Epithelial cell of esophagus (primary cell): ENCODE measurements at regions not wholly inside any gene's neighbourhood (a gene's known extent, or its start where the extent isn't known, plus 50 kb on each side); places are given as distances from the start of the nearest gene placed in this dataset.

Source experiments
- DNase-seq: peaks from one replicate; pipeline ENCODE4 v3.0.0; 2010; ENCODE audit warnings: low read depth
- H3K4me3 ChIP-seq: 2 replicates; pipeline ENCODE4 v1.5.1; 2011; ENCODE audit warnings: mild to moderate bottlenecking, low read length, control low read depth
- TF ChIP-seq, protein P1 (sequence below): IDR thresholded peaks from 2 replicates; pipeline ENCODE4 v1.5.1; 2011; ENCODE audit warnings: low read depth, mild to moderate bottlenecking, low read length, control low read depth, inconsistent platforms; ENCODE audit not compliant: insufficient read depth; ENCODE audit errors: missing control alignments

DNA sequence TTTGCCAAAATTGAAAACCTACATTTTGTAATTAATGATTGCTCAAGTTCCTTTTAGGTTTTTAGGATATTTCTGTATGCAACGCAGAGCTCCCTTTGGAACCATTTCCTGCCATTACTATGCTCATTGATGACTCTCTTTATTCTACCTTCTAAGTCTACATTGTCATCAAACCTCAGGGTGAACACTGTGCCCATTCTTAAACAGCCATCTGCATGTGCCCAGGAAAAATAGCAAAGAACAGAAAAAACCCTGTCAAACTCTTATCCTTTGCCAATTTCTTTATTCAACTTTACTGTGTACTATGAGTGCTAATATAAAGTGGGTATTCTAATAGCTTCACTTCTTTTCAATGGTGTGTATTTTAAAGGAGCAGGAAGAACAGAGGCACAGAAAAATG is 1455.9 kb downstream of the ADGRL3 start:
- no peak overlapping the region for H3K4me3 ChIP-seq
- TF ChIP-seq, protein P1, sequence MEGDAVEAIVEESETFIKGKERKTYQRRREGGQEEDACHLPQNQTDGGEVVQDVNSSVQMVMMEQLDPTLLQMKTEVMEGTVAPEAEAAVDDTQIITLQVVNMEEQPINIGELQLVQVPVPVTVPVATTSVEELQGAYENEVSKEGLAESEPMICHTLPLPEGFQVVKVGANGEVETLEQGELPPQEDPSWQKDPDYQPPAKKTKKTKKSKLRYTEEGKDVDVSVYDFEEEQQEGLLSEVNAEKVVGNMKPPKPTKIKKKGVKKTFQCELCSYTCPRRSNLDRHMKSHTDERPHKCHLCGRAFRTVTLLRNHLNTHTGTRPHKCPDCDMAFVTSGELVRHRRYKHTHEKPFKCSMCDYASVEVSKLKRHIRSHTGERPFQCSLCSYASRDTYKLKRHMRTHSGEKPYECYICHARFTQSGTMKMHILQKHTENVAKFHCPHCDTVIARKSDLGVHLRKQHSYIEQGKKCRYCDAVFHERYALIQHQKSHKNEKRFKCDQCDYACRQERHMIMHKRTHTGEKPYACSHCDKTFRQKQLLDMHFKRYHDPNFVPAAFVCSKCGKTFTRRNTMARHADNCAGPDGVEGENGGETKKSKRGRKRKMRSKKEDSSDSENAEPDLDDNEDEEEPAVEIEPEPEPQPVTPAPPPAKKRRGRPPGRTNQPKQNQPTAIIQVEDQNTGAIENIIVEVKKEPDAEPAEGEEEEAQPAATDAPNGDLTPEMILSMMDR, result no peak
- DNase-seq, result no peak

- TF ChIP-seq, protein P1, result peak; percentile 22
- DNase-seq, result peak; percentile 36
These were observed 1444.2 kb downstream of the ADGRL3 start for GRCh38 chr4:62644372-62644771.

DNA sequence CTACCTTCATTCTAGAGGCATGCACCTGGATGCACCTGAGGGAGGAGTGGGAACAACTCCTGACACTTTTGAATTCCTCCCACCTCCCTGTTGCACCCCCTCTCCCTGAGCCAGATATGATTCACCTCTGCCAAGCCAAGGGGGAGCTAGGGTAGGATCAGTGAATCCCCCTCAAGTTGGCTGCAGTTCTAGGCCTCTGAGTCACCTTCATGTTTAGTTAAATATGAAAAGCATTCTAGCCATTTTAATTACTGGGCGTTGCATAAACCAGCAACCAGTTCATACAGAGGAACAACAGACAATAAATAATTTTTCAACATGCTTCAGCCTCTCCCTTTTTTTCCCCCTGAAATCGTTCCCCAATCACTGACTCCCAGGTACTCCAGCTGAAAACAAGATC is 1440.2 kb downstream of the ADGRL3 start:
- H3K4me3 ChIP-seq, result no peak overlapping the region
- DNase-seq, result no peak
- TF ChIP-seq, protein P1, result no peak

More at GRCh38 chr4:62644372-62644771, 1444.2 kb downstream of the ADGRL3 start:
- no peak overlapping the region for H3K4me3 ChIP-seq

- no peak for DNase-seq
- no peak overlapping the region for H3K4me3 ChIP-seq
- TF ChIP-seq, protein P1, result no peak
These were observed 1427.5 kb downstream of the ADGRL3 start for GRCh38 chr4:62627671-62628070.

GRCh38 chr4:62627141-62627540 is 1427.0 kb downstream of the ADGRL3 start:
- no peak for DNase-seq
- no peak overlapping the region for H3K4me3 ChIP-seq
- TF ChIP-seq, protein P1, result no peak

DNA sequence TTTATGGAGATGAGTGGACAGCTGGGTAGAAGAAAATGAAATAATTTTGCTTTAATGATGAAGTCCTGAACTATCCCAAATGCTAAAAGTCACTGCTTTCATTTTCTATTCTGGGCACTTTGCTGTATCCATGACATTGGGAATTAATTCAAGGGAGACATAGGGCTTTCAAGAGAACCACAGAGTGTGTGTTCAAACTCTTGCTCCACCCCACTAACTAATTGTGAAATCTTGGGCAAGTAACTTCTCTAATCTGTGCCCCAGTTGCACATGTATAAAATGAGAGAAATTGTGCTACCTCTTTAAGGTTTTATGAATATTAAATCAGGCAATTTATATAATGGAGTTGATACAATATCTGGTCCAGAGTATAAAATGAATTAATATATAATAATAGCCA is 1422.0 kb downstream of the ADGRL3 start:
- TF ChIP-seq, protein P1, result no peak
- DNase-seq, result no peak
- no peak overlapping the region for H3K4me3 ChIP-seq

- DNase-seq, result no peak
- no peak overlapping the region for H3K4me3 ChIP-seq
- TF ChIP-seq, protein P1, result no peak
These were observed 1419.8 kb downstream of the ADGRL3 start for GRCh38 chr4:62619971-62620370.
